Renal cortical epithelial cell (primary cell): ENCODE measurements at regions not wholly inside any gene's neighbourhood (a gene's known extent, or its start where the extent isn't known, plus 50 kb on each side); places are given as distances from the start of the nearest gene placed in this dataset.
"Not testable (repeated sequence)": the region's sequence is repeated elsewhere in the genome, so short reads cannot be mapped to it uniquely, and the experiment has no call there.

Experiments
- DNase-seq: peaks from one replicate; pipeline ENCODE4 v3.0.0-alpha.2; 2011; ENCODE audit warnings: low read depth

GRCh38 chr4:132266374-132266773 lies 882.7 kb upstream of the PCDH10 start:
- no peak for DNase-seq

GRCh38 chr4:132267321-132267720 lies 881.8 kb upstream of the PCDH10 start:
- DNase-seq = no peak

GRCh38 chr4:132269303-132269990 lies 879.6 kb upstream of the PCDH10 start:
- DNase-seq = no peak

- DNase-seq = peak; percentile 2
These were observed 873.4 kb upstream of the PCDH10 start for GRCh38 chr4:132275583-132276121.

- DNase-seq = no peak
These were observed 872.9 kb upstream of the PCDH10 start for GRCh38 chr4:132276185-132276584.

GRCh38 chr4:132276989-132277388 lies 872.1 kb upstream of the PCDH10 start:
- DNase-seq = no peak

GRCh38 chr4:132281733-132282132 lies 867.4 kb upstream of the PCDH10 start:
- no peak for DNase-seq

GRCh38 chr4:132284910-132285426 lies 864.1 kb upstream of the PCDH10 start:
- no peak for DNase-seq

- DNase-seq = peak; percentile 11
These were observed 851.7 kb upstream of the PCDH10 start for GRCh38 chr4:132297346-132297745.

GRCh38 chr4:132299841-132300240 lies 849.3 kb upstream of the PCDH10 start:
- DNase-seq = no peak

GRCh38 chr4:132312521-132312920 lies 836.6 kb upstream of the PCDH10 start:
- DNase-seq = no peak

GRCh38 chr4:132313852-132314251 lies 835.2 kb upstream of the PCDH10 start:
- no peak for DNase-seq

- no peak for DNase-seq
These were observed 832.4 kb upstream of the PCDH10 start for GRCh38 chr4:132316738-132317137.

- no peak for DNase-seq
These were observed 831.2 kb upstream of the PCDH10 start for GRCh38 chr4:132317923-132318322.

GRCh38 chr4:132328761-132329160 lies 820.3 kb upstream of the PCDH10 start:
- DNase-seq = no peak

GRCh38 chr4:132330994-132331393 lies 818.1 kb upstream of the PCDH10 start:
- no peak for DNase-seq

GRCh38 chr4:132332932-132333723 lies 816.0 kb upstream of the PCDH10 start:
- no peak for DNase-seq

GRCh38 chr4:132333724-132334047 lies 815.4 kb upstream of the PCDH10 start:
- DNase-seq = no peak

GRCh38 chr4:132334081-132334480 lies 815.0 kb upstream of the PCDH10 start:
- no peak for DNase-seq

- no peak for DNase-seq
These were observed 803.9 kb upstream of the PCDH10 start for GRCh38 chr4:132344924-132345828.

- DNase-seq = no peak
These were observed 803.1 kb upstream of the PCDH10 start for GRCh38 chr4:132346016-132346415.

GRCh38 chr4:132351606-132352005 lies 797.5 kb upstream of the PCDH10 start:
- not testable (repeated sequence) for DNase-seq
